Loucy (cell line): ENCODE measurements at regions not wholly inside any gene's neighbourhood (a gene's known extent, or its start where the extent isn't known, plus 50 kb on each side); places are given as distances from the start of the nearest gene placed in this dataset.

Experiments
- EZH2phosphoT487 ChIP-seq: fragments of 200-600 bp; IDR thresholded peaks from 2 replicates; pipeline ENCODE4 v1.6.1; 2018; ENCODE audit warnings: antibody characterized with exemption, mild to moderate bottlenecking, moderate library complexity, borderline replicate concordance
- TF ChIP-seq, protein P1 (sequence below): fragments of 200-600 bp; sonication (generic); conservative IDR thresholded peaks from 2 replicates; pipeline ENCODE4 v1.5.1; 2014; ENCODE audit warnings: mild to moderate bottlenecking, antibody characterized with exemption, low read length

DNA sequence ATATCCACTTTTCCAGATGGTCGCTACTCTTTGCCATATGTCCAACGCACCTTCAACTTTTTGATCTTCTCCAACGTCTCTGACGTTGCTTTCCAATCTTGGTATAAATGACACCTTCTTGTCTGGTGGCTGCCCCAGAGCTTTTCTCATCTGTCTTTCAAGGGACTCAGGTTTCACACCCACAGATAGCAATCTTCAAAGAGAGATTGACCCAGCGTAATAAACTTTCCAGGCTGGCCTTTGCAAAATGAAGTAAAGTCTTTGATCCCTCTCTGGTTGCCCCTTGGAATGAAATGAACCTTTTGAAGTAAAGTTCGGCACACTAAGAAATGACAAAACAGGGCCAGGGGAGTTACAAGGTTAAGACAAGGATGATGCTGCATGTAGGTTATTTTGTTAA is 138.4 kb upstream of the BDNF start:
- TF ChIP-seq, protein P1, sequence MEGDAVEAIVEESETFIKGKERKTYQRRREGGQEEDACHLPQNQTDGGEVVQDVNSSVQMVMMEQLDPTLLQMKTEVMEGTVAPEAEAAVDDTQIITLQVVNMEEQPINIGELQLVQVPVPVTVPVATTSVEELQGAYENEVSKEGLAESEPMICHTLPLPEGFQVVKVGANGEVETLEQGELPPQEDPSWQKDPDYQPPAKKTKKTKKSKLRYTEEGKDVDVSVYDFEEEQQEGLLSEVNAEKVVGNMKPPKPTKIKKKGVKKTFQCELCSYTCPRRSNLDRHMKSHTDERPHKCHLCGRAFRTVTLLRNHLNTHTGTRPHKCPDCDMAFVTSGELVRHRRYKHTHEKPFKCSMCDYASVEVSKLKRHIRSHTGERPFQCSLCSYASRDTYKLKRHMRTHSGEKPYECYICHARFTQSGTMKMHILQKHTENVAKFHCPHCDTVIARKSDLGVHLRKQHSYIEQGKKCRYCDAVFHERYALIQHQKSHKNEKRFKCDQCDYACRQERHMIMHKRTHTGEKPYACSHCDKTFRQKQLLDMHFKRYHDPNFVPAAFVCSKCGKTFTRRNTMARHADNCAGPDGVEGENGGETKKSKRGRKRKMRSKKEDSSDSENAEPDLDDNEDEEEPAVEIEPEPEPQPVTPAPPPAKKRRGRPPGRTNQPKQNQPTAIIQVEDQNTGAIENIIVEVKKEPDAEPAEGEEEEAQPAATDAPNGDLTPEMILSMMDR, result no peak
- no peak for TF ChIP-seq EZH2phosphoT487
